ENCODE measurements at regions not wholly inside any gene's neighbourhood (a gene's known extent, or its start where the extent isn't known, plus 50 kb on each side); places are given as distances from the start of the nearest gene placed in this dataset.

- H3K36me3 ChIP-seq (ENCODE audit: control insufficient read depth, insufficient read depth, low read length) = no peaks in the 10 kb centered on the region
- H3K4me1 ChIP-seq (ENCODE audit: control insufficient read depth, insufficient read depth, low read length, poor library complexity, severe bottlenecking) = no peaks in the 10 kb centered on the region
- no peaks in the 10 kb centered on the region for H3K27me3 ChIP-seq (replicated peaks; ENCODE audit: control insufficient read depth, insufficient read depth, low read length, poor library complexity, severe bottlenecking)
- no peak for DNase-seq
- H3K27ac ChIP-seq (ENCODE audit: insufficient read depth, low read length, poor library complexity, severe bottlenecking) = no peak overlapping the region
- H3K4me3 ChIP-seq (ENCODE audit: insufficient read depth, low read depth, low read length, poor library complexity, severe bottlenecking) = no peak overlapping the region
- no peaks in the 10 kb centered on the region for H3K9me3 ChIP-seq (ENCODE audit: control insufficient read depth, low read length)
Observed at GRCh38 chr5:61878471-61878870, 427.5 kb upstream of the KIF2A start.

GRCh38 chr5:61881821-61882487 is 424.1 kb upstream of the KIF2A start:
- Histone ChIP-seq H3K4me3 (ENCODE audit: insufficient read depth, low read depth, low read length, poor library complexity, severe bottlenecking) (no peak overlapping the region), H3K27ac (ENCODE audit: insufficient read depth, low read length, poor library complexity, severe bottlenecking) (no peak overlapping the region), H3K36me3 (ENCODE audit: control insufficient read depth, insufficient read depth, low read length) (no peaks in the 10 kb centered on the region), H3K9me3 (ENCODE audit: control insufficient read depth, low read length) (no peaks in the 10 kb centered on the region), H3K27me3 (replicated peaks; ENCODE audit: control insufficient read depth, insufficient read depth, low read length, poor library complexity, severe bottlenecking) (no peaks in the 10 kb centered on the region), H3K4me1 (ENCODE audit: control insufficient read depth, insufficient read depth, low read length, poor library complexity, severe bottlenecking) (no peaks in the 10 kb centered on the region)
- DNase-seq = no peak

- no peaks in the 10 kb centered on the region for H3K4me1 ChIP-seq (ENCODE audit: control insufficient read depth, insufficient read depth, low read length, poor library complexity, severe bottlenecking)
- no peak overlapping the region for H3K27ac ChIP-seq (ENCODE audit: insufficient read depth, low read length, poor library complexity, severe bottlenecking)
- H3K4me3 ChIP-seq (ENCODE audit: insufficient read depth, low read depth, low read length, poor library complexity, severe bottlenecking) = no peak overlapping the region
- no peak for DNase-seq
- H3K36me3 ChIP-seq (ENCODE audit: control insufficient read depth, insufficient read depth, low read length) = no peaks in the 10 kb centered on the region
- no peaks in the 10 kb centered on the region for H3K9me3 ChIP-seq (ENCODE audit: control insufficient read depth, low read length)
- no peaks in the 10 kb centered on the region for H3K27me3 ChIP-seq (replicated peaks; ENCODE audit: control insufficient read depth, insufficient read depth, low read length, poor library complexity, severe bottlenecking)
Observed at GRCh38 chr5:61882901-61883500, 423.0 kb upstream of the KIF2A start.

- no peaks in the 10 kb centered on the region for H3K27me3 ChIP-seq (replicated peaks; ENCODE audit: control insufficient read depth, insufficient read depth, low read length, poor library complexity, severe bottlenecking)
- no peak overlapping the region for H3K27ac ChIP-seq (ENCODE audit: insufficient read depth, low read length, poor library complexity, severe bottlenecking)
- H3K9me3 ChIP-seq (ENCODE audit: control insufficient read depth, low read length) = no peaks in the 10 kb centered on the region
- no peak overlapping the region for H3K4me3 ChIP-seq (ENCODE audit: insufficient read depth, low read depth, low read length, poor library complexity, severe bottlenecking)
- H3K4me1 ChIP-seq (ENCODE audit: control insufficient read depth, insufficient read depth, low read length, poor library complexity, severe bottlenecking) = no peaks in the 10 kb centered on the region
- no peak for DNase-seq
- H3K36me3 ChIP-seq (ENCODE audit: control insufficient read depth, insufficient read depth, low read length) = no peaks in the 10 kb centered on the region
Observed at GRCh38 chr5:61884252-61884855, 421.7 kb upstream of the KIF2A start.

- Histone ChIP-seq H3K27ac (ENCODE audit: insufficient read depth, low read length, poor library complexity, severe bottlenecking) (no peak overlapping the region), H3K27me3 (replicated peaks; ENCODE audit: control insufficient read depth, insufficient read depth, low read length, poor library complexity, severe bottlenecking) (no peaks in the 10 kb centered on the region), H3K36me3 (ENCODE audit: control insufficient read depth, insufficient read depth, low read length) (no peaks in the 10 kb centered on the region), H3K4me1 (ENCODE audit: control insufficient read depth, insufficient read depth, low read length, poor library complexity, severe bottlenecking) (no peaks in the 10 kb centered on the region), H3K4me3 (ENCODE audit: insufficient read depth, low read depth, low read length, poor library complexity, severe bottlenecking) (no peak overlapping the region), H3K9me3 (ENCODE audit: control insufficient read depth, low read length) (no peaks in the 10 kb centered on the region)
- DNase-seq = no peak
Observed at GRCh38 chr5:61886214-61886613, 419.8 kb upstream of the KIF2A start.

- no peak for DNase-seq
- no peaks in the 10 kb centered on the region for H3K4me1 ChIP-seq (ENCODE audit: control insufficient read depth, insufficient read depth, low read length, poor library complexity, severe bottlenecking)
- no peak overlapping the region for H3K4me3 ChIP-seq (ENCODE audit: insufficient read depth, low read depth, low read length, poor library complexity, severe bottlenecking)
- no peak overlapping the region for H3K27ac ChIP-seq (ENCODE audit: insufficient read depth, low read length, poor library complexity, severe bottlenecking)
- H3K27me3 ChIP-seq (replicated peaks; ENCODE audit: control insufficient read depth, insufficient read depth, low read length, poor library complexity, severe bottlenecking) = no peaks in the 10 kb centered on the region
- H3K9me3 ChIP-seq (ENCODE audit: control insufficient read depth, low read length) = no peaks in the 10 kb centered on the region
- no peaks in the 10 kb centered on the region for H3K36me3 ChIP-seq (ENCODE audit: control insufficient read depth, insufficient read depth, low read length)
Observed at GRCh38 chr5:61887271-61887670, 418.7 kb upstream of the KIF2A start.

- Histone ChIP-seq H3K9me3 (ENCODE audit: control insufficient read depth, low read length) (no peaks in the 10 kb centered on the region), H3K4me1 (ENCODE audit: control insufficient read depth, insufficient read depth, low read length, poor library complexity, severe bottlenecking) (no peaks in the 10 kb centered on the region), H3K27me3 (replicated peaks; ENCODE audit: control insufficient read depth, insufficient read depth, low read length, poor library complexity, severe bottlenecking) (no peaks in the 10 kb centered on the region), H3K36me3 (ENCODE audit: control insufficient read depth, insufficient read depth, low read length) (no peaks in the 10 kb centered on the region), H3K4me3 (ENCODE audit: insufficient read depth, low read depth, low read length, poor library complexity, severe bottlenecking) (no peak overlapping the region), H3K27ac (ENCODE audit: insufficient read depth, low read length, poor library complexity, severe bottlenecking) (no peak overlapping the region)
- no peak for DNase-seq
Observed at GRCh38 chr5:61894046-61894445, 412.0 kb upstream of the KIF2A start.

GRCh38 chr5:61896811-61897210 is 409.2 kb upstream of the KIF2A start:
- Histone ChIP-seq H3K27ac (ENCODE audit: insufficient read depth, low read length, poor library complexity, severe bottlenecking) (no peak overlapping the region), H3K4me3 (ENCODE audit: insufficient read depth, low read depth, low read length, poor library complexity, severe bottlenecking) (no peak overlapping the region), H3K36me3 (ENCODE audit: control insufficient read depth, insufficient read depth, low read length) (no peaks in the 10 kb centered on the region), H3K4me1 (ENCODE audit: control insufficient read depth, insufficient read depth, low read length, poor library complexity, severe bottlenecking) (no peaks in the 10 kb centered on the region), H3K27me3 (replicated peaks; ENCODE audit: control insufficient read depth, insufficient read depth, low read length, poor library complexity, severe bottlenecking) (no peaks in the 10 kb centered on the region), H3K9me3 (ENCODE audit: control insufficient read depth, low read length) (no peaks in the 10 kb centered on the region)
- no peak for DNase-seq

- no peaks in the 10 kb centered on the region for H3K4me1 ChIP-seq (ENCODE audit: control insufficient read depth, insufficient read depth, low read length, poor library complexity, severe bottlenecking)
- no peaks in the 10 kb centered on the region for H3K36me3 ChIP-seq (ENCODE audit: control insufficient read depth, insufficient read depth, low read length)
- H3K4me3 ChIP-seq (ENCODE audit: insufficient read depth, low read depth, low read length, poor library complexity, severe bottlenecking) = no peak overlapping the region
- H3K9me3 ChIP-seq (ENCODE audit: control insufficient read depth, low read length) = no peaks in the 10 kb centered on the region
- H3K27me3 ChIP-seq (replicated peaks; ENCODE audit: control insufficient read depth, insufficient read depth, low read length, poor library complexity, severe bottlenecking) = no peaks in the 10 kb centered on the region
- H3K27ac ChIP-seq (ENCODE audit: insufficient read depth, low read length, poor library complexity, severe bottlenecking) = no peak overlapping the region
- no peak for DNase-seq
Observed at GRCh38 chr5:61897251-61897650, 408.8 kb upstream of the KIF2A start.

- Histone ChIP-seq H3K36me3 (ENCODE audit: control insufficient read depth, insufficient read depth, low read length) (no peaks in the 10 kb centered on the region), H3K27me3 (replicated peaks; ENCODE audit: control insufficient read depth, insufficient read depth, low read length, poor library complexity, severe bottlenecking) (no peaks in the 10 kb centered on the region), H3K27ac (ENCODE audit: insufficient read depth, low read length, poor library complexity, severe bottlenecking) (no peak overlapping the region), H3K9me3 (ENCODE audit: control insufficient read depth, low read length) (no peaks in the 10 kb centered on the region), H3K4me1 (ENCODE audit: control insufficient read depth, insufficient read depth, low read length, poor library complexity, severe bottlenecking) (no peaks in the 10 kb centered on the region), H3K4me3 (ENCODE audit: insufficient read depth, low read depth, low read length, poor library complexity, severe bottlenecking) (no peak overlapping the region)
- DNase-seq = no peak
Observed at GRCh38 chr5:61901997-61902396, 404.0 kb upstream of the KIF2A start.

All from effector memory CD4-positive, alpha-beta T cell (primary cell).